Adrenal gland (tissue), 5 donors: ENCODE measurements at regions not wholly inside any gene's neighbourhood (a gene's known extent, or its start where the extent isn't known, plus 50 kb on each side); places are given as distances from the start of the nearest gene placed in this dataset.

Experiments
- POLR2A ChIP-seq, 2 donors: fragments of 450-650 bp; IDR thresholded peaks; one replicate each; pipeline ENCODE4 v1.6.1; 2017; ENCODE audit warnings: antibody characterized with exemption in 2 of 2, mild to moderate bottlenecking in 2 of 2, moderate library complexity in 1 of 2
- TF ChIP-seq, protein P1 (sequence below), 6 experiments: fragments of 450-650 bp in 4 of 6; fragments of 200-600 bp in 2 of 6; sonication (generic) in 1 of 6; IDR thresholded peaks; 1 replicate in 5 of 6; 2 replicates in 1 of 6; pipeline versions ENCODE4 v1.5.1 to v1.8.0; 2016 to 2021; ENCODE audit warnings: antibody characterized with exemption in 6 of 6, mild to moderate bottlenecking in 2 of 6, moderate library complexity in 1 of 6
- donor health status: DM: no; HTN: no; CAD: no.

DNA sequence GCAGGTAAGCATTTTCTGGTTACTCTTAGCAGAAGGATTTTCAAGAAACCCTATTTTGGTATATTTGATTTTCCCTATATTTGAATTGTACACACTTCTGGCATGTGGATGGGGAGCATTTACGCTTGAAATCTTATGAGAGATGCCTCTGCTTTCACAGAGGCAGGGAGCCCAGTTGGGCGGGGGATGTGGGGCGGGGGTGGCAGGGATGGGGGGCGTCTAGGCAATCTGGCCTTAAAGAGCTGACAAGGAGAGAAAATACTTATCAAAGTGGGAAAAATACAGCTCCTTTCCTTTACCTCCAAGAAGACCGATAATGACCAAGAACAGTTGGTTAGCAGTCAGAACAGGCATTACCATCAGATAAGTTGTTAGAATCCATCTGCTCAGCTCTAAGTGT is 79.1 kb upstream of the NUDT7 start:
- TF ChIP-seq, protein P1, sequence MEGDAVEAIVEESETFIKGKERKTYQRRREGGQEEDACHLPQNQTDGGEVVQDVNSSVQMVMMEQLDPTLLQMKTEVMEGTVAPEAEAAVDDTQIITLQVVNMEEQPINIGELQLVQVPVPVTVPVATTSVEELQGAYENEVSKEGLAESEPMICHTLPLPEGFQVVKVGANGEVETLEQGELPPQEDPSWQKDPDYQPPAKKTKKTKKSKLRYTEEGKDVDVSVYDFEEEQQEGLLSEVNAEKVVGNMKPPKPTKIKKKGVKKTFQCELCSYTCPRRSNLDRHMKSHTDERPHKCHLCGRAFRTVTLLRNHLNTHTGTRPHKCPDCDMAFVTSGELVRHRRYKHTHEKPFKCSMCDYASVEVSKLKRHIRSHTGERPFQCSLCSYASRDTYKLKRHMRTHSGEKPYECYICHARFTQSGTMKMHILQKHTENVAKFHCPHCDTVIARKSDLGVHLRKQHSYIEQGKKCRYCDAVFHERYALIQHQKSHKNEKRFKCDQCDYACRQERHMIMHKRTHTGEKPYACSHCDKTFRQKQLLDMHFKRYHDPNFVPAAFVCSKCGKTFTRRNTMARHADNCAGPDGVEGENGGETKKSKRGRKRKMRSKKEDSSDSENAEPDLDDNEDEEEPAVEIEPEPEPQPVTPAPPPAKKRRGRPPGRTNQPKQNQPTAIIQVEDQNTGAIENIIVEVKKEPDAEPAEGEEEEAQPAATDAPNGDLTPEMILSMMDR (IDR thresholded peaks at IDR 0.05) = no peak
- no peak for TF ChIP-seq POLR2A (IDR thresholded peaks at IDR 0.05)
